ENCODE measurements at regions not wholly inside any gene's neighbourhood (a gene's known extent, or its start where the extent isn't known, plus 50 kb on each side); places are given as distances from the start of the nearest gene placed in this dataset.

DNA sequence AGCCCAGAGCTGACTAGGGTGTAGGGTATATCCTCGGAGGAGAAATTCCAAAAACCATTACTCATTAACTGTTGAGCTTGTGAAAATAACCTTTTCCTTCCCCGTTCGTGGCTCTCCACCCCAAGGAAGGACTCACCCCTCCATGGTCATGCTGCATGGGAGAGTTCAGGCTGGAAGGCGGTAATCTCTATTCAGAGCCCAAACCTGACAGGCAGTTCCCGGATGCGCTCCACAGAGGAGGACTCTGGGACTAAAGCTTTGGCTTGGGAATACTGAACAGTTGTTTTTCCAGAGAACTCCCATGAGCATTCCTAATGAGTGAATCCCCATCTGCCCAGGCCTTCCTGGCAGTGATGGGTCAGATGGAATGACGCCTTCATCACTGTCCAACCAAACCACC, 125.4 kb downstream of the BCOR start:
- no peak for DNase-seq
- intact Hi-C loops (cut with micrococcal nuclease): no loop called here
- Mint-ChIP-seq H3K4me3 (no peak overlapping the region), H3K36me3 (no peaks in the 10 kb centered on the region), H3K9me3 (no peaks in the 10 kb centered on the region), H3K4me1 (no peaks in the 10 kb centered on the region), H3K27me3 (ENCODE audit: low read depth in 2 of 2) (peaks cover 6 to 9% of the 10 kb centered on the region in 2 donors), H3K27ac (no peak overlapping the region)
- 94% methylated on average over 6 of the region's 7 CpGs for WGBS (ENCODE audit: insufficient coverage)
- ATAC-seq: no peak
- H3K4me1 ChIP-seq (ENCODE audit: control insufficient read depth, insufficient read depth, low read length): peaks cover 6% of the 10 kb centered on the region
- no peak overlapping the region for H3K4me3 ChIP-seq (ENCODE audit: low read length)
- no peaks in the 10 kb centered on the region for H3K9me3 ChIP-seq (ENCODE audit: control insufficient read depth, insufficient read depth, low read length)
- TF ChIP-seq, protein P1, sequence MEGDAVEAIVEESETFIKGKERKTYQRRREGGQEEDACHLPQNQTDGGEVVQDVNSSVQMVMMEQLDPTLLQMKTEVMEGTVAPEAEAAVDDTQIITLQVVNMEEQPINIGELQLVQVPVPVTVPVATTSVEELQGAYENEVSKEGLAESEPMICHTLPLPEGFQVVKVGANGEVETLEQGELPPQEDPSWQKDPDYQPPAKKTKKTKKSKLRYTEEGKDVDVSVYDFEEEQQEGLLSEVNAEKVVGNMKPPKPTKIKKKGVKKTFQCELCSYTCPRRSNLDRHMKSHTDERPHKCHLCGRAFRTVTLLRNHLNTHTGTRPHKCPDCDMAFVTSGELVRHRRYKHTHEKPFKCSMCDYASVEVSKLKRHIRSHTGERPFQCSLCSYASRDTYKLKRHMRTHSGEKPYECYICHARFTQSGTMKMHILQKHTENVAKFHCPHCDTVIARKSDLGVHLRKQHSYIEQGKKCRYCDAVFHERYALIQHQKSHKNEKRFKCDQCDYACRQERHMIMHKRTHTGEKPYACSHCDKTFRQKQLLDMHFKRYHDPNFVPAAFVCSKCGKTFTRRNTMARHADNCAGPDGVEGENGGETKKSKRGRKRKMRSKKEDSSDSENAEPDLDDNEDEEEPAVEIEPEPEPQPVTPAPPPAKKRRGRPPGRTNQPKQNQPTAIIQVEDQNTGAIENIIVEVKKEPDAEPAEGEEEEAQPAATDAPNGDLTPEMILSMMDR (IDR thresholded peaks at IDR 0.05): no peak
- no peaks in the 10 kb centered on the region for H3K36me3 ChIP-seq (ENCODE audit: control insufficient read depth, insufficient read depth, low read length)
- no peaks in the 10 kb centered on the region for H3K27me3 ChIP-seq (ENCODE audit: control insufficient read depth, insufficient read depth, low read length)
- H3K27ac ChIP-seq (ENCODE audit: low read length): no peak overlapping the region

- Histone ChIP-seq H3K9me3 (ENCODE audit: control insufficient read depth, insufficient read depth, low read length) (no peaks in the 10 kb centered on the region), H3K4me1 (ENCODE audit: control insufficient read depth, insufficient read depth, low read length) (peaks cover 6% of the 10 kb centered on the region), H3K36me3 (ENCODE audit: control insufficient read depth, insufficient read depth, low read length) (no peaks in the 10 kb centered on the region), H3K27ac (ENCODE audit: low read length) (no peak overlapping the region), H3K4me3 (ENCODE audit: low read length) (no peak overlapping the region), H3K27me3 (ENCODE audit: control insufficient read depth, insufficient read depth, low read length) (no peaks in the 10 kb centered on the region)
- H3K9me3 Mint-ChIP-seq: no peaks in the 10 kb centered on the region
- WGBS (ENCODE audit: insufficient coverage): 94% methylated on average over 8 of the region's 8 CpGs
- no peak for ATAC-seq
- H3K36me3 Mint-ChIP-seq: no peaks in the 10 kb centered on the region
- H3K4me3 Mint-ChIP-seq: no peak overlapping the region
- no peak overlapping the region for H3K27ac Mint-ChIP-seq
- TF ChIP-seq, protein P1 (IDR thresholded peaks at IDR 0.05): no peak
- no peaks in the 10 kb centered on the region for H3K4me1 Mint-ChIP-seq
- peaks cover 6 to 9% of the 10 kb centered on the region in 2 donors for H3K27me3 Mint-ChIP-seq (ENCODE audit: low read depth in 2 of 2)
- intact Hi-C loops (cut with micrococcal nuclease): no loop called here
- DNase-seq: no peak
Measured at GRCh38 chrX:39973810-39974209, 123.9 kb downstream of the BCOR start.

- Histone ChIP-seq H3K4me1 (ENCODE audit: control insufficient read depth, insufficient read depth, low read length) (peaks cover 2% of the 10 kb centered on the region), H3K4me3 (ENCODE audit: low read length) (no peak overlapping the region), H3K36me3 (ENCODE audit: control insufficient read depth, insufficient read depth, low read length) (no peaks in the 10 kb centered on the region), H3K9me3 (ENCODE audit: control insufficient read depth, insufficient read depth, low read length) (no peaks in the 10 kb centered on the region), H3K27me3 (ENCODE audit: control insufficient read depth, insufficient read depth, low read length) (no peaks in the 10 kb centered on the region), H3K27ac (ENCODE audit: low read length) (no peak overlapping the region)
- Mint-ChIP-seq H3K4me1 (no peaks in the 10 kb centered on the region), H3K27me3 (ENCODE audit: low read depth in 2 of 2) (peaks cover 6 to 9% of the 10 kb centered on the region in 2 donors), H3K4me3 (no peak overlapping the region), H3K9me3 (no peaks in the 10 kb centered on the region), H3K36me3 (no peaks in the 10 kb centered on the region), H3K27ac (no peak overlapping the region)
- TF ChIP-seq, protein P1 (IDR thresholded peaks at IDR 0.05): no peak
- intact Hi-C loops (cut with micrococcal nuclease): no loop called here
- DNase-seq (no peak), ATAC-seq (no peak)
- 93% methylated on average over 5 of the region's 6 CpGs for WGBS (ENCODE audit: insufficient coverage)
Measured at GRCh38 chrX:39974270-39974669, 123.5 kb downstream of the BCOR start.

DNA sequence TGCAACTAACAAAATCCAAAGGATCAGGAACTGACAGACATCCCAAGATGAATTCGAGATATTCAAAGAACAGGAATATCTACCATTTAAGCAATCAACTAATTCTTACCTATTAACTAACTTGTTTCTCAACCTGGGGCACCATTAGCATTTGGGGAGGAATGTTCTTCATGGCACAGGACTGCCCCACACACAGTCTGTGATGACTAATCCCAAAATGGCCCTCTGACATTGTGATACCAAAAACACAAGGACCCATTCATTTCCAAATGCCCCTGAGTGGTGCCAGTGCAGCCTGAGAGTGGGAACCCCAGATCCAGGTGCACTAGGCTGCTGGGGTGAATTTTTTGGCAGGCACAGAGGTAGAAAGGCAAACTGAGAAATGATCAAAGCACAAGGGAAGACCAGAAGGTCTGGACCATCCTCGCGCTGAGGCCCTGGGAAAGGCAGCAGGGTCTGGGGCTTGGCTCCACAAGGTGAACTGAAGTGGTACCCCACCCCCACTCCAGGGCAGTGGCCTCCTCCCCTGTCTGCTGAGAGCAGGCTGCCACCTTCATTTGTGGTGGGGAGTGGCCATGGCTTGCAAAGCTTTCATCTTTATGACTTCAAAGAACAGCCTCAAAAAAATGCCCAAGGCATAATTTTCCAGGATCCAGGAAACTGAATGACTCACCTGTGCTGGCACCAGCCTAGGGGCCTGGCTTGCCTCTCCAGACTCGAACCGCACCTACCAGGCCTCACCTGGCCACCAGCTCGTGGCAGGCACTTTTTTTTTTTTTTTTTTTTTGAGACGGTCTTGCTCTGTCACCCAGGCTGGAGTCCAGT, 122.4 kb downstream of the BCOR start:
- TF ChIP-seq, protein P1 (IDR thresholded peaks at IDR 0.05): no peak
- Histone ChIP-seq H3K27ac (ENCODE audit: low read length) (no peak overlapping the region), H3K27me3 (ENCODE audit: control insufficient read depth, insufficient read depth, low read length) (no peaks in the 10 kb centered on the region), H3K4me1 (ENCODE audit: control insufficient read depth, insufficient read depth, low read length) (no peaks in the 10 kb centered on the region), H3K4me3 (ENCODE audit: low read length) (no peak overlapping the region), H3K9me3 (ENCODE audit: control insufficient read depth, insufficient read depth, low read length) (no peaks in the 10 kb centered on the region), H3K36me3 (ENCODE audit: control insufficient read depth, insufficient read depth, low read length) (no peaks in the 10 kb centered on the region)
- WGBS (ENCODE audit: insufficient coverage): 84% methylated on average over 4 of the region's 7 CpGs
- H3K4me3 Mint-ChIP-seq: no peak overlapping the region
- DNase-seq: no peak
- ATAC-seq: no peak
- H3K4me1 Mint-ChIP-seq: no peaks in the 10 kb centered on the region
- H3K9me3 Mint-ChIP-seq: no peaks in the 10 kb centered on the region
- no peak overlapping the region for H3K27ac Mint-ChIP-seq
- H3K36me3 Mint-ChIP-seq: no peaks in the 10 kb centered on the region
- intact Hi-C loops (cut with micrococcal nuclease): no loop called here
- peaks cover 6 to 9% of the 10 kb centered on the region in 2 donors for H3K27me3 Mint-ChIP-seq (ENCODE audit: low read depth in 2 of 2)

All from natural killer cell (primary cell).